ENCODE measurements at regions not wholly inside any gene's neighbourhood (a gene's known extent, or its start where the extent isn't known, plus 50 kb on each side); places are given as distances from the start of the nearest gene placed in this dataset.

DNA sequence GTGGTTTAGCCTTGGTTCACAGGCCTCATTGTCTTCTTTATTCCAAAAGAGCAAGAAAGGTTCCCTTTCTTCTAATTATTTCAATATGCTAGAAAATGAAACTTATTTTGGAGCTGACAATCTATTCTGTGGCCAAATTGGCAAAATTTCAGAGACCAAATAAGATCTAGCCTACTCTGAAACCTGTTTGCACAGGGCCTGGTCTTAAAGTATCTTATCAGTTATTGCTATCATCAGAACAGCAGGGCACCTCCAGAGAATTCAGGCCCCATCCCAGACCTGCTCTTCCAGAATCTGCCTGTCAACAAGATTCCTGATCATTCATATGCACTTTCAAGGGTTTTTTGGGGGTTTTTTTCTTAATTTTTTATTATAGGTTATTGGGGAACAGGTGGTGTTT is 198.7 kb downstream of the ANAPC1 start:
- DNase-seq (ENCODE audit: low read depth, low spot score), result no peak

DNA sequence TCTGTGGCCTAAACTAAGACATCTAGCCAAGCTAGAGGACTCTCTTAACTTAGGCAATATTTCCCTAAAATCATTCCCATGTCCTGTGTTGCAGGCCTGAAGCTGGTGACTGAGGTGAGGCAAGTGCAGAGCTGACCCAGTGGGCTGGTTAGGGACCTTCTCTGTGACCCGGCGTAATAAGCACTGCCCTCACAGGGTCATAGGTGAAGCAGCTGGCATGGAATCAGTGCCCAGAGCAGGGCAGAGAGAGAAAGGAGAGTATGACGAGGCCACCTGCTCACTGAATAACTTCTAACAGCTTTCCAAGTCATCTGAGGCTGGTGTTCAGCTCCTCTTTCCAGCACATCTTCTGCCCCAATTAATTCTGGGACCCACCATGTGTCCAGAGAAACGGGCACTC is 197.0 kb downstream of the ANAPC1 start:
- no peak for DNase-seq (ENCODE audit: low read depth, low spot score)

DNA sequence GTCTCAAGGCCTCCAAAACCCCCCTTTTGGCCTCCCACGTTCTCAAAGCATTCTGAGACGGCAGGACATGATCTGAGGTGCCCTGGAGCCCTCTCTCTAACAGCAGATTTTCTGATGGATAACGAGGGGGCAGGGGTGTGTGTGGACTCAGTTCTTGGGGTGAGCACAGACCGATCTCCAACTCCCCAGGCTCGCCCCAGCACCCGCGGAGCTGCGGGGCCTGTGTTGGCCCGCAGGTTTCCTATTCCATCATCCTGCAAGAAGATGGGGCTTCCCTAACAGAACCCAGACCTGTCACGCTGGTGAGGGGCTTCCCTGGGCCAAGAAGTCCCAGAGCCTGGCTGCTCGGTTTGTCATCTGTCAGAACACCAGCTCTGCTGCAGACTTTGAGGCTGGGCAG is 196.1 kb downstream of the ANAPC1 start:
- DNase-seq (ENCODE audit: low read depth, low spot score), result no peak

DNA sequence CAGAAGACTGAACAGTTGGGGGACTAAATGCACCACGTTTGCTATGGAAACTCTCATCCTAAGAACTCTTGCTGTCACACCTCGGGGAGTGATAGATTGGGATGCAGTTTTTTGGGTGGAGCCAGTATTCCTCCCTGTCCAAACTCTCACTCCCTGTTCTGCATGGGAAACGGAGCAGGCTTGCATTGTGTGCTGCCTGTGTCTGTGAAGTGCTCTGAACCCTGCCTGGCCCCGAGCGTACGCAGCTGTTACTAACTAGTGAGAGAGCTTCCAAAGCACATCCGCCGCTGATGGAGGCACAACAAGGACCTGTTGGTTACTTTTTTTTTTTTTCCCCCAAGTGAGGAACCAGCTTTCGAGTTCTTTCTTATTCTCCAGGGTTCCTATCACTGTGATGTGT is 195.5 kb downstream of the ANAPC1 start:
- DNase-seq (ENCODE audit: low read depth, low spot score), result no peak

DNA sequence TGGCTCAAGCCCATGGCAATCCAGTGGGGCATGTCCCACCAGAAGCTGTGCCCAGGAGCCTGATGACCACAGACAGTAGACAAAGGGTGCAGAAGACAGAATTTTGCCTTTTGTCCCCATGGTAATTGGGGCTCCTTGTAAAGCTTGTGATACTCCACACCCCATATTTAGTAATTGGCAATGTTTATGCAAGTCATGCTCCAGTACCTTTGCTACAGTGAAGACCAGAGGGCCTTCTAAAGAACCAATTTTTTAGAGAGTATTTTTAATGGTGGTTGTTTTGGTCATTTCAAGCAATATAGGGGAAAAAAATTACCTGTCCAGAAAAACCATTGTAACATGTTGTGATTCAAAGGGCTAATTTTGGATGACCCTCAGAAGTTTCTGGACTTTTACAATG is 194.8 kb downstream of the ANAPC1 start:
- DNase-seq (ENCODE audit: low read depth, low spot score), result no peak

DNA sequence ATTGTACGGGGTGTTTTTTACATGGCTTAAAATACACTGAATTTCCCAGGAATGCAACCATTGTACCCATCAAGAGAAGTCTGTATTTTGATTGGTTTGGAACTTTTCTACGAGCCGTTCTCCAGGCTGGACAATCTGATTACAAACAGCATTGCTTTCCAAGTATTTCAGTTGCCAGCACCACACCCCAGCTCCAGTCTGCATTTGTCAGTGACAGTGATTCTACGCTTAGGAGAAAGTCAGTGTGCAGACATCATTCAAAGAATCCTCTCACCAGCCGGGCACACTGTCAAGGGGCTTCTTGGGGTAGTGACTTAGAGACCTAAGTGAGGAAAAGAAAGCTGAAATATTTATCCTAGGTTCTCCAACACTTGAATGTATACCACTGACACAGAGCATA is 194.1 kb downstream of the ANAPC1 start:
- DNase-seq (ENCODE audit: low read depth, low spot score), result no peak

DNA sequence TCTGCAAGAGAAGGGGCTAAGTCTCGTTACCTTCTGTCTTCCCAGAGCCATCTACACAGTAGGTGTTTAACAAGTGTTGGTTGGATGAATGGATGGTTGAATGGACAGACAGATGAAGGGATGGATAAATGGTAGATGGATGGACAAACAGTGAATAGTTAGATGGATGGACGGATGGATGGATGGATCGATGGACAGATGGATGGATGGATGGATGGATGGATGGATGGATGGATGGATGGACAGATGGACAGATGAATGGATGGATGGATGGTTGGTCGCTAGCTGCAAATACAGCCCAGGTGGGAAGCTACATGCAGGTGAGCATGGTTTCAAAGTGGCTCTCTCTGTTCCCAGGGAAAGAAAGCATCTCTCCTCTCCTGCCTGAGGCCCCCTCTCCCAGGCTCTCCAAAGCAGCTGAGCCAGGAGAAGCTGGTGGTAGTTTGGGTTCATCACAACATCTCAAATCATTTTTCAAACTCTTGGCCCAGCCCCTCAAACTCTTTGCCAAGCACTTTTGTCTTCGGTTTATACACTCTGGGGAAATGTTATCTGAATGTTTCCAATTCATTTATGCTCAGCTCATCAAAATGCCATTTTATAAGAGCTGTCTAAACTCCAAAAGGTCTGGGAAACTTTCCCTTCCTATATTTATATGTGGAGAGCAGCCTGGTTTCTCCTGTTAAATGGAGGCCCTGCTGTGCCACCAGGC is 192.7 kb downstream of the ANAPC1 start:
- no peak for DNase-seq (ENCODE audit: low read depth, low spot score)

DNA sequence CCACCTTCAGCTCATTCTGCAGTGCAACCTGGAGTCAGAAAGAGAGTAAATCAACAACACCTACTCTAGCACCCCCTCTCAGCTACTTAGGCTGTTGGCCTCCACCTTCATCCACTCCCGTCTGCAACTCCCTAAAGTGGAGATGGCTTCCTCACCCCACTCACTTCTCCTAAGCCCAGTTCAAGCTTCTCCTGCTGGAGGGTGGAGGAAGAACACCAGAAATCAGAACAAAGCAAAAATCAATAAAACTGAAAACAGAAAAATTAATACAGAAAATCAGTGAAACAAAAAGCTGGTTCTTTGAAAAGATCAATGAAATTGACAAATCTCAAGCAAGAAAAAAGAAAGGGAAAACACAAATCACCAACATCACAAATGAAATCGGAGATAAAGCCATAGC is 191.7 kb downstream of the ANAPC1 start:
- no peak for DNase-seq (ENCODE audit: low read depth, low spot score)

DNA sequence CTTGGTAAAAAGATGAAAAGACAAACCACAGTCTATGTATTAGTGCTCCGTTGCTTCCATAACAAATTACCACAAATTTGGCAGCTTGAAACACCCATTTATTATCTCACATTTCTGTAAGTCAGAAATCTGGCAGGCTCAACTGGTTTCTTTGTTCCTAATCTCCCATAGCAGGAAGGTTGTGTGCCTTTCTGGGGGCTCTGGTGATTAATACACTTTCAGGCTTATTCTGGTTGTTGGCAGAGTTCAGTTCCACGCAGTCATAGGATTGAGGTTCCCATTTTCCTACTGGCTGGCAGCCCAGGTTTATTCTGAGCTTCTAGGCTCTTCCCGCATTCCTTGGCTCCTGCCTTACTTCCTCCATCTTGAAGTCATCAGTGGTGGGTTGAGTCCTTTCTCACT is 189.3 kb downstream of the ANAPC1 start:
- no peak for DNase-seq (ENCODE audit: low read depth, low spot score)

DNA sequence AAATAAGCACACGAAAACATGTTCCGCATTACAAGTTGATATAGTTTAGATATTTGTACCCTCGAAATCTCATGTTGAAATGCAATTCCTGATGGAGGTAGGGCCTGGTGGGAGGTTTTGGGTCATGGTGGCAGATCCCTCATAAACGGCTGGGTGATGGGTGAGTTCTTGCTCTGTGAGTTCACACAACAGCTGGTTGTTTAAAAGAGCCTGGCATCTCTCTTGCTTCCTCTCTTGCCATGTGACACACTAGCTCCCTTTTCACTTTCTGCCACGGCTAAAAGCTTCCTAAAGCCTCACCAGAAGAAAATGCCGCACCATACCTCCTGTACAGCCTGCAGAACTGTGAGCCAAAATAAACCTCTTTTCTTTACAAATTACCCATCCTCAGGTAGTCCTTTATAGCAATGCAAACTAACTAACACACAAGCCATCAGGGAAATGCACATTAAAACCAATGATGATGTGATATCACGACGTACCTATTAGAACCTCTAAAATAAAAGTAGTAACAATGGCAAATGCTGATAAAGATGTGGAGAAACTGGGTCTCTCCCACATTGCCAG is 188.5 kb downstream of the ANAPC1 start:
- DNase-seq (ENCODE audit: low read depth, low spot score), result no peak

DNA sequence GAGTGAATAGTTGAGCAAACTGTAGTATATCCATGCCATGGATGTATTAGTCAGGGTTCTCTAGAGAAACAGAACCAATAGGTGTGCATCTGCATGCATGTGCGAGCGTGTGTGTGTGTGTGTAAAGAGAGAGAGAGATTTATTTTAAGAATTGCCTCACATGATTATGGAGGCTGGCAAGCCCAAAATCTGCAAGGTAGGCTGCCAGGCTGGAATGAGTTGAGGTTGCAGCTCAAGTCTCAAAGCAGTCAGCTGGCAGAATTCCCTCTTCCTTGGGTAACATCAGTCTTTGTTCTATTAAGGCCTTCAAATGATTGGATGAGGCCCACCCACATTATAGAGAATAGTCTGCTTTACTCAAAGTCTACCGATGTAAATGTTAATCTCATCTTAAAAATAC is 187.8 kb downstream of the ANAPC1 start:
- DNase-seq (ENCODE audit: low read depth, low spot score), result no peak

DNA sequence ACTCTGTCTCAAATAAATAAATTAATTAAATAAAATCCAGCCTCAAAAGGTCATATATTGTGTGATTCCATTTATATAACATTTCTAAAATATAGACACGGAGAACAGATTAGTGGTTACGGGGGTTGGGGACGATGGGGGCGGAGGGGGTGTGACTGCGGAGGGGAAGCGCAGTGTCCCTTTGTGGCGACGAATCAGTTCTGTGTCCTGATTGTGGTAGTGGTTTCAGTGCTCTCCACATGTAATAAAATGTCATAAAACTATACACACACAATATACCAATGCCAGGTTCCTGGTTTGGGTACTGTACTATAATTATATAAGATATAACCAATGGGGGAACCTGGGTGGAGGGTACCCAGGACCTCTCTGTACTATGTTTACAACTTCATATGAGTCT is 186.4 kb downstream of the ANAPC1 start:
- no peak for DNase-seq (ENCODE audit: low read depth, low spot score)

DNA sequence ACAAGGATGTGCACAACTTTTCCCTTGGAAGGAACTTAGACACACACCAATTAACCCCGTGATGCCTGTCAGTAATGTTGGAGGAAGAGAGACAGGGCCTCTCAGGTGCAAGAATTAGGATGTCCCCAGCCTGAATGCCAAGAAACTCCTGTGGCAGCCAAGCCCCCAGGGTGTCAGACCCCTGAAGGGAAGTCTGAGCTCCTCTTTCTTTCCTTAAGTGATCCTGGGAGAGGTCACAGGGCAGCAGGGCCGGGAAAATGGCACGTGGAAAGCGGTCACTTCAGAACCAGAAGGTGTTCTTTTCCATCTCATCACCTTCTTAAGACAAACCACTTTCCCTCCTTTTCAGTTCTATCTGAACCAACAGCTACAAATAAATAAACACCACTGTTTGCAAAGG is 185.9 kb downstream of the ANAPC1 start:
- DNase-seq (ENCODE audit: low read depth, low spot score), result no peak

DNA sequence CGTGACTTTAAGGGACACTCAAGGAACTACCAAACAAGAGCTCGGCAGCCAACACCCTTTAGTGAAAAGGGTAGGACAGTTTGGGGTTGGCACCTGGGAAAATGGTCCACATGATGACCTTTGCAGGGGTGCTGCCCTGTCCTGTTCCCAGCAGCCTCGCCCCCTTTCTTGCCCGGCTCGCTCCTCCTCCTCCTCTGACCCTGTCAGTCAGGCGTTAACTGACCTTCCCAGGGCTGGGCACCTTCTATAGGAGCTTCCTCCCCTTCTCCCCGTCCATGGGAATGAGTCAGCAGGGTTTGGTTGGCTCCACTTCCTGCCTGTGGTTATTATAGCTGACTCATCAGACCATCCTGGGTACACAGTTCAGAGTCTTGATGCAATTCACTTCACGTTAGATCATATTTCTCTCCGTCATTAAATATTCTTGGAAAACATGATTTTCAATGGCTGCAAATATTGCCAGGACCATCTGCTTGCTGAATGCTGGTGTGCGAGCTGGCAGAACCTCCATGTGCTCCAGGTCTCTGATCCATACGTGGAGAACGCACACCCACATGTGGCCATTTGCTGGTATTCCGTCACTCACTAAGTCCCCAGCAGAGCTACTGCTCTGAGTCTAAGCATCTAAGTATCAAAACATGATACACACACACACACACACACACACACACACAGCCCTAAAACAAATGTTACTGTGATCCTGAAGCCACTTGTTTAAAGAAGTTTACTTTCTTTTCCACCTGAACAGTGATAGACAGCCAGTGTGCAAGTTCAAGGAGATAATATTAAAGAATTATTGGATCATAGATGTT is 185.0 kb downstream of the ANAPC1 start:
- no peak for DNase-seq (ENCODE audit: low read depth, low spot score)

DNA sequence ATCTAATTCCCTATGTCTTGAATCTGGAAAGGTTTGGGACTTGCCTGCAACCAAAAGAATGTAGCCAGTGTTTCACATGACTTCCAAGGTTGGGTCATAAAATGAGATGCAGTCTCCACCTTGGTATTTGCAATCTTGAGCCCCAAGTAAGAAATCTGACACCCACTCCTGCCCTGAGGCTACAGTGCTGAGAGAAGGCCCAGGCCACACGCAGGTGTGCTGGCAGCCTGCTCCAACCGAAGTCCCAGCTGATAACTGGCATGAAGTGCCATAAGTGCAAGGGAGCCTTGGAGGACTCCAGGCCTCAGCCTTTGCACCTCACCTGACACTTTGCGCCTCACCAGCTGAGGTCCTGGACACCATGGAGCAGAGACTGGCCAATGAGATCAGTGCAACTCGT is 182.7 kb downstream of the ANAPC1 start:
- DNase-seq (ENCODE audit: low read depth, low spot score), result no peak

DNA sequence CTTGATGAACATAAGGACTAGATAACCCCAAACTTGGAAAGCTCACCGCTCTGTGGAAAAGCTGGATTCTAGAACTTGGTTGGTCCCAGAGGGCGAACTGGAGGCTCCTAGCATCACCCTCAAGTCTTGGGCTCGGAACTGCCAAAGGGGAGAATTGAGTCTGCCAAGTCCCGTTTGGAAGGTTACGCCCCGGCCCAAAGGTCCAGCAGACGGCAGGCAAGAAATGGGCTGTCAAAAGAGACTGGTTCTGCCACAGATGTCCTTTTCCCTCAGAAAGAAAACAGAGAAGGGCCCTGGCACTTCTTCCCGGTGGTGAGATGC is 182.2 kb downstream of the ANAPC1 start:
- no peak for DNase-seq (ENCODE audit: low read depth, low spot score)

DNA sequence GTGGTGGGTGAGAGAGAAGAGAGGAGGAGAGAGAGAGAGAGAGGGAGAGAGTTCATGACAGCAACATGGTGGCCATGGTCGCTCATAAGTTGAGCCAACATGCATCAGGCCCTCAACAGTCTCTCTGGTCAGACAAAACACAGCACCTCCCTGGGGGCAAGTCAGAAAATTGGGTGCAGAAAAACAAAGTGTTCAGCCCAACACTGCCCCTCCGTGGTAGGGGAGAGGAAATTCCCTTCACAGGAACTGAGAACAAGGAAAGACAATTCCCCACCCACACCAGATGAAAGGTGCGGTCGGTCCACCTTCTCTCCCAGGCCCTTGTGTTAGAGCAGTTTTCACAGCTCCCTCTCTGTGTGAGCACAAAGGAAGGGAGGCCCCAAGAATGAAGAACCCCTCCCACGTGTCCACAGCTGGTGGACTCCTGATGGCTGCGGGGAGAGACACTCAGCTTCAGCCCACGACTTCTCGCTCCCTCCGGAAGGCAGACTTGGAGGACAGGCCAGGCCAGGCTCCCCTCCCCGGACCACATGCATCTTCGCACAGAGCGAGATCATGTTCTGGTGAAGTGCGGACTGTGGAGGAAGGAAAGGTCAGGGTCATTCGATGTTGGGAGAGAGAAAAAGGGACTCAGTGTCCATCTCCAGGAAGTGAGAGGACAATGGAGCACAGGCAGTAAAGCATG is 181.7 kb downstream of the ANAPC1 start:
- DNase-seq (ENCODE audit: low read depth, low spot score), result no peak

DNA sequence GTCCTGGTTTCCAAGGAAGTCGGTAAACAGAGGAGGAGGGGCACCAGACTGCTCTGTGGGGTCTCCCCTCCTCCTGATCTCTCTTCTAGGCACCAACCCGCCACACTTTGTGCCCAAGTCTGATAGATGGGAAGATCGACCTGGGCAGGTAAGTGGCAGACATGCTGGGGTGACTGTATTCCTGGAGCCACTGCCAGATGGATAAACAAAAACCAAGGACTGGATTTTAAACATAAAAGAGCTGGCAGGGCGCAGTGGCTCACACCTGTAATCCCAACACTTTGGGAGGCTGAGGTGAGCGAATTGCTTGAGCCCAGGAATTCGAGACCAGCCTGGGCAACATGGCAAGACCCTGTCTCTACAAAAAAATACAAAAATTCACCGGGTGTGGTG is 181.2 kb downstream of the ANAPC1 start:
- DNase-seq (ENCODE audit: low read depth, low spot score), result no peak

DNA sequence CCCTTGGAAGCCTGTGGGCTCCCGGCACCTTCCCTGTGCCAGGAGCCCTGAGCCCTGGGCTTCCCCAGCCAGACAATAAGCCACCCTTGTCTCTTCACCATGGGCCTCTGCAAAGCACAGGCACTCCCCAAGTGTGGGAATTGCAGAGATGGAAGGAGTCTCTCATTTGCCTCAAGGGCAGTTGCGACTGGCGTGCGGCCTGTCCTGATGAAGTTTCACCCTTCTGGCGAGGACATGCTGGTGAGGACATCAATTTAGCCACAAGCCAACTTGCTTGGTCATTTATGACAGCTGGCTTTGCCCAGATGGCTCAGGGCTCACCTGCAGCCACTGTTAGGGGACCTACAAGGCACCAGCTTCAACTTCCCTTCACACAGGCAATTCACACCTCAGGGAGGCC is 180.2 kb downstream of the ANAPC1 start:
- no peak for DNase-seq (ENCODE audit: low read depth, low spot score)

DNA sequence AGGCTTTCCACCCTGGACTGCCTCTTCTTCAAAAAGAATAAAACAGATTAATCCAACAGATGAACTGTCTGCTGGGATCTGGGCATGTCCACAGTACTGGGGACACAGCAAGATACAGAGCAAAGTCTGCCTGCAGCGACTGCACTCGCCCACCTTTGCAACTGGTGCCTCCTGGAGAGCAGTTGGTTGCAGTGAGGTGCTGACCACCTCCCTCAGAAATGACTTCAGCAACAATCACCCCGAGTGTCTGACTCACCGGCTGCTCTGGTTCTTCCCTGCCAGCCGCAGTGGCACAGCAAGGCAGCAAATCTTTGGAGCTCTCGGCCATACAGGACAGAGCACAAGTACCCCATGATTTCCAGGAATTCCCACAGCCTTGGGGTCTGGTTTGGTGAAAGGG is 179.7 kb downstream of the ANAPC1 start:
- DNase-seq (ENCODE audit: low read depth, low spot score), result no peak

DNA sequence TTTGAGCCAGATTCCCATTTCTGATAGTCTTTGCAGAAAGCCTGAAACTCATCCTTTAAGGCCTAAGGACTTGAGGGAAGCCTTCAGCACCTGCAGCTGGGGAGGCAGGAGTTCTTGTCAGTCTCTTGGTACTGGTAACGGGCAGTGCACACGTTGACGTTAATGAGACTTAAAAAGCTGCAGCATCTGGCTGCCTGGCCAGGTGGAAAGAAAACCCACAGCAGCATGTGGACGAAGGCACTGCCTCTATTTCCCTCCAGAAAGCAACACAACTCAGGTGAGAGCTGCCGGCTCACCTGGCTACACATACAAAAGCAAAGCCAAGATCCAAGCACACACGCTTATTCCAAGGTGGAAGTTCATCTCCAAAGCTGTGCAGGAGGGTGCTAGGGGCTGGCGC is 178.8 kb downstream of the ANAPC1 start:
- no peak for DNase-seq (ENCODE audit: low read depth, low spot score)

DNA sequence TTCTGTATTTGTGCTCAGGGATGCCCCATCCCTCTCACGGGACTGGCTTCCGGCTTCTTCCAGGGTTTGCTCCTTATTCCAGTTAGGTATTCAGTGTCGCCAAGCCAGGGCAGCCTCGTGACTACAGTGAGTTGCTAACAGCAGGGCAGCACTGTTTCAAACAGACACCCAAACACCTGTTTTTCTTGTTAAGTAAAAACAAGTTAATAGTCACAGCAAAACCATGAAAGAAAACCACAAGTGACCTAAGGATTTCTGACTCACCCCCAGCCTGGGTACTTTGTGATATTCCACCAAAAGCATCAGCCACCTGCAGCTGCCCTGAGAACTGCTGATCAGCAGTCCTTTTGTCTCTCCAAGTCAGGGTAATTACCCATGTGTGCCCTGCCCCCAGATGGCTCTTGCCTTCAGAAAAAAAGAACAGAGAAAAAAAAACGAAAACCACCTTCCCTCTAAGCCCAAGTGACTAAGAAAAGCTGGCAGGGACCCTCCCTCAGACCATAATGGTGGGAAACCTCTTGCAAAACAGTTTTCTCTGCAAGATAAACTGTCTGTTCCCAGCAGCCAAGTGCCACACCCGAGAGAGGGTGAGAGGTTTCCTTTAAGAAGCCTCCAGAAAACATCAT is 178.2 kb downstream of the ANAPC1 start:
- no peak for DNase-seq (ENCODE audit: low read depth, low spot score)
